SK-N-SH (cell line): ENCODE measurements at regions not wholly inside any gene's neighbourhood (a gene's known extent, or its start where the extent isn't known, plus 50 kb on each side); places are given as distances from the start of the nearest gene placed in this dataset.

Experiments used
- CTCF ChIA-PET: fragments of 300-600, 350-600 bp; formaldehyde crosslinking; extraction: SDS; loops from one replicate; lab custom pipeline; 2021; lab: Yijun Ruan, JAX
- POLR2A ChIA-PET: fragments of 350-600 bp; sonication (Branson Sonifier 250); formaldehyde crosslinking; extraction: SDS; loops from one replicate; lab custom pipeline; 2020; ENCODE audit warnings: antibody characterized with exemption, inconsistent platforms; lab: Yijun Ruan, JAX
- DNase-seq: peaks from one replicate; pipeline ENCODE4 v3.0.0; 2012
- H2AFZ ChIP-seq: fragments of 200-600 bp; sonication (generic); 2 replicates; pipeline ENCODE4 v1.8.1; 2016; ENCODE audit warnings: antibody characterized with exemption, mild to moderate bottlenecking, low read depth
- H3F3A ChIP-seq: fragments of 200-600 bp; sonication (generic); replicated peaks from 2 replicates; pipeline ENCODE3; 2016; ENCODE audit warnings: antibody characterized with exemption, mild to moderate bottlenecking; ENCODE audit not compliant: insufficient read depth
- H3K27ac ChIP-seq, 2 experiments: fragments of 200-500 bp in 1 of 2; fragments of 200-600 bp in 1 of 2; sonication (Bioruptor generic) in 1 of 2; sonication (generic), shearing (Covaris generic) in 1 of 2; 2 replicates each; pipeline versions ENCODE4 v1.5.1 to v1.6.1; 2014 to 2016; ENCODE audit warnings: low read depth in 2 of 2, inconsistent platforms in 1 of 2, low read length in 1 of 2, mild to moderate bottlenecking in 1 of 2, mixed read lengths in 1 of 2
- H3K27me3 ChIP-seq: fragments of 200-600 bp; sonication (generic), shearing (Covaris generic); 2 replicates; pipeline ENCODE4 v1.6.1; 2016; ENCODE audit warnings: mixed run types; ENCODE audit not compliant: insufficient read depth
- H3K36me3 ChIP-seq, 2 experiments: fragments of 200-500 bp in 1 of 2; fragments of 200-600 bp in 1 of 2; sonication (Bioruptor generic) in 1 of 2; sonication (generic) in 1 of 2; replicated peaks in 1 of 2; 2 replicates each; pipeline versions ENCODE3 to v1.5.1; 2014 to 2016; ENCODE audit warnings: low read length in 1 of 2, mild to moderate bottlenecking in 1 of 2; ENCODE audit not compliant: insufficient read depth in 2 of 2, control insufficient read depth in 1 of 2
- H3K4me1 ChIP-seq, 2 experiments: fragments of 200-500 bp in 1 of 2; fragments of 200-600 bp in 1 of 2; sonication (Bioruptor generic) in 1 of 2; sonication (generic), shearing (Covaris generic) in 1 of 2; 2 replicates each; pipeline versions ENCODE4 v1.5.1 to v1.6.1; 2014 to 2016; ENCODE audit warnings: low read depth in 1 of 2, low read length in 1 of 2, mixed run types in 1 of 2; ENCODE audit not compliant: insufficient read depth in 2 of 2, control insufficient read depth in 1 of 2
- H3K4me2 ChIP-seq: fragments of 200-600 bp; sonication (generic), shearing (Covaris generic); 2 replicates; pipeline ENCODE4 v1.6.1; 2017; ENCODE audit warnings: mixed run types
- H3K4me3 ChIP-seq, 2 experiments: fragments of 200-500 bp in 1 of 2; fragments of 200-600 bp in 1 of 2; sonication (Bioruptor generic) in 1 of 2; sonication (generic), shearing (Covaris generic) in 1 of 2; 2 replicates each; pipeline versions ENCODE4 v1.5.1 to v1.8.1; 2014 to 2016; ENCODE audit warnings: low read depth in 2 of 2, inconsistent platforms in 1 of 2, low read length in 1 of 2, mild to moderate bottlenecking in 1 of 2, mixed read lengths in 1 of 2, moderate library complexity in 1 of 2
- H3K79me2 ChIP-seq: fragments of 200-600 bp; sonication (generic); 2 replicates; pipeline ENCODE4 v1.8.1; 2017; ENCODE audit warnings: mild to moderate bottlenecking; ENCODE audit not compliant: insufficient read depth
- H3K9ac ChIP-seq: fragments of 200-600 bp; sonication (generic); 2 replicates; pipeline ENCODE4 v1.6.1; 2017; ENCODE audit warnings: mixed run types
- H3K9me2 ChIP-seq: fragments of 200-600 bp; sonication (generic); 2 replicates; pipeline ENCODE4 v1.6.1; 2017; ENCODE audit warnings: mixed run types
- H3K9me3 ChIP-seq: fragments of 200-600 bp; sonication (generic); 2 replicates; pipeline ENCODE4 v1.6.1; 2017; ENCODE audit warnings: mixed run types, mild to moderate bottlenecking, moderate library complexity
- H4K20me1 ChIP-seq: fragments of 200-600 bp; sonication (generic); 2 replicates; pipeline ENCODE4 v1.6.1; 2017; ENCODE audit warnings: mild to moderate bottlenecking, mixed run types; ENCODE audit not compliant: insufficient read depth
- CHD2 ChIP-seq: fragments of 150-350 bp; IDR thresholded peaks from 2 replicates; pipeline ENCODE4 v1.6.1; 2018; ENCODE audit warnings: low read length; ENCODE audit not compliant: partially characterized antibody
- ELF1 ChIP-seq: IDR thresholded peaks from 2 replicates; pipeline ENCODE4 v1.4.0; 2012
- EZH2phosphoT487 ChIP-seq: fragments of 200-600 bp; sonication (generic); IDR thresholded peaks from 2 replicates; pipeline ENCODE4 v1.6.1; 2017; ENCODE audit warnings: low read depth, mixed run types, mild to moderate bottlenecking, antibody characterized with exemption, moderate library complexity, borderline replicate concordance
- FOSL2 ChIP-seq: IDR thresholded peaks from 2 replicates; pipeline ENCODE4 v1.4.0; 2012; ENCODE audit warnings: low read depth, mild to moderate bottlenecking, moderate library complexity, borderline replicate concordance
- FOXM1 ChIP-seq: IDR thresholded peaks from 2 replicates; pipeline ENCODE4 v1.4.0; 2012; ENCODE audit warnings: low read depth, mild to moderate bottlenecking
- JUND ChIP-seq: IDR thresholded peaks from 2 replicates; pipeline ENCODE4 v1.4.0; 2012
- MEF2A ChIP-seq: IDR thresholded peaks from 2 replicates; pipeline ENCODE4 v1.4.0; 2012; ENCODE audit warnings: low read depth, borderline replicate concordance
- PBX3 ChIP-seq: IDR thresholded peaks from 2 replicates; pipeline ENCODE4; 2012
- POLR2AphosphoS5 ChIP-seq: IDR thresholded peaks from 2 replicates; pipeline ENCODE4 v1.6.1; 2012; ENCODE audit warnings: low read depth, low read length
- RCOR1 ChIP-seq: fragments of 150-350 bp; IDR thresholded peaks from 2 replicates; pipeline ENCODE4 v1.6.1; 2017; ENCODE audit warnings: antibody characterized with exemption, low read length
- RFX5 ChIP-seq: IDR thresholded peaks from 2 replicates; pipeline ENCODE4 v1.6.1; 2012; ENCODE audit warnings: mild to moderate bottlenecking, improper control_type of control experiment, low read length
- RXRA ChIP-seq: IDR thresholded peaks from 2 replicates; pipeline ENCODE4 v1.4.0; 2012; ENCODE audit warnings: low read depth, mild to moderate bottlenecking, borderline replicate concordance
- TAF1 ChIP-seq: IDR thresholded peaks from 2 replicates; pipeline ENCODE4 v1.6.1; 2012; ENCODE audit warnings: low read depth, mild to moderate bottlenecking, low read length, moderate library complexity, borderline replicate concordance
- USF2 ChIP-seq: fragments of 150-350 bp; IDR thresholded peaks from 2 replicates; pipeline ENCODE4 v1.6.1; 2017; ENCODE audit warnings: antibody characterized with exemption, low read length, low read depth, borderline replicate concordance
- WGBS: methylation state at CpG from one replicate; pipeline ENCODE4 v1.1.6; 2017; ENCODE audit warnings: low lambda C conversion rate; 5-methylcytosine and 5-hydroxymethylcytosine counted together
- TF ChIP-seq, protein P1 (sequence below): IDR thresholded peaks from 2 replicates; pipeline ENCODE4 v1.4.0; 2012; ENCODE audit warnings: low read depth, borderline replicate concordance
- TF ChIP-seq, protein P2 (sequence below): fragments of 200-600 bp; sonication (generic); IDR thresholded peaks from 2 replicates; pipeline ENCODE4 v1.6.1; 2017; ENCODE audit warnings: antibody characterized with exemption, mild to moderate bottlenecking, moderate library complexity

- TF ChIP-seq, protein P1, sequence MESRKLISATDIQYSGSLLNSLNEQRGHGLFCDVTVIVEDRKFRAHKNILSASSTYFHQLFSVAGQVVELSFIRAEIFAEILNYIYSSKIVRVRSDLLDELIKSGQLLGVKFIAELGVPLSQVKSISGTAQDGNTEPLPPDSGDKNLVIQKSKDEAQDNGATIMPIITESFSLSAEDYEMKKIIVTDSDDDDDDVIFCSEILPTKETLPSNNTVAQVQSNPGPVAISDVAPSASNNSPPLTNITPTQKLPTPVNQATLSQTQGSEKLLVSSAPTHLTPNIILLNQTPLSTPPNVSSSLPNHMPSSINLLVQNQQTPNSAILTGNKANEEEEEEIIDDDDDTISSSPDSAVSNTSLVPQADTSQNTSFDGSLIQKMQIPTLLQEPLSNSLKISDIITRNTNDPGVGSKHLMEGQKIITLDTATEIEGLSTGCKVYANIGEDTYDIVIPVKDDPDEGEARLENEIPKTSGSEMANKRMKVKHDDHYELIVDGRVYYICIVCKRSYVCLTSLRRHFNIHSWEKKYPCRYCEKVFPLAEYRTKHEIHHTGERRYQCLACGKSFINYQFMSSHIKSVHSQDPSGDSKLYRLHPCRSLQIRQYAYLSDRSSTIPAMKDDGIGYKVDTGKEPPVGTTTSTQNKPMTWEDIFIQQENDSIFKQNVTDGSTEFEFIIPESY: no peak
- TF ChIP-seq FOSL2 (no peak), JUND (no peak)
- Histone ChIP-seq H3K4me3 (no peak overlapping the region), H3K27ac (no peak overlapping the region), H3K27me3 (no peaks in the 10 kb centered on the region), H3K4me1 (no peaks in the 10 kb centered on the region), H3K36me3 (no peaks in the 10 kb centered on the region), H3K9me2 (no peaks in the 10 kb centered on the region), H3F3A (no peaks in the 10 kb centered on the region), H3K79me2 (no peaks in the 10 kb centered on the region), H3K9me3 (no peaks in the 10 kb centered on the region), H4K20me1 (no peaks in the 10 kb centered on the region), H3K4me2 (no peak overlapping the region), H3K9ac (no peak overlapping the region), H2AFZ (no peak overlapping the region)
- ChIA-PET POLR2A (no interaction called here), CTCF (no interaction called here)
- WGBS: 0% methylated on average over 1 of the region's 1 CpG
- DNase-seq: no peak
Measured at GRCh38 chr18:66196805-66197204, 407.1 kb downstream of the CDH19 start.

DNA sequence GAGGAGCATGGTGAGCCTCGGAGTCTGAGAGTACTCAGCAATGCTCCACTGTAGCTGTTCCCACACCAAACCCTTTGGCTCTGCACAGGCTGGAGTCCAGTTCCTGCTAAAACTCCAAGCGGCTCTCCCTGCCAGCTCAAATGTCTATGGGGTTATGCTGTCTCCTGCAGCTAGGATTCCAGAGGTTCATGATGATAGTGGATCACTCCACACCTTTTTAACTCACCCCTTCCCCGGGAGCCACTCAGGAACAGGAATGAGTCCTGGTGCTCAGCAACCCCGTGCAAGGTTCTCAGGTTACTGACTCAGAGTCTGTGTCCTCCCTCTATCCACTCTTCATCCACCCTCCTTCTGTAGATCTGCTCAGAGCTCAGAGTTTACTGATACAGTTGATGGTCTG lies 410.0 kb downstream of the CDH19 start:
- no peaks in the 10 kb centered on the region for H3K36me3 ChIP-seq
- H3F3A ChIP-seq: no peaks in the 10 kb centered on the region
- no peaks in the 10 kb centered on the region for H3K4me1 ChIP-seq
- H3K27ac ChIP-seq: no peak overlapping the region
- DNase-seq: no peak
- no peak overlapping the region for H3K4me2 ChIP-seq
- no peak overlapping the region for H2AFZ ChIP-seq
- no peaks in the 10 kb centered on the region for H4K20me1 ChIP-seq
- no peaks in the 10 kb centered on the region for H3K9me3 ChIP-seq
- no peak overlapping the region for H3K4me3 ChIP-seq
- POLR2A ChIA-PET: no interaction called here
- no peaks in the 10 kb centered on the region for H3K27me3 ChIP-seq
- no peaks in the 10 kb centered on the region for H3K9me2 ChIP-seq
- WGBS: 24% methylated on average over 4 of the region's 4 CpGs
- no peaks in the 10 kb centered on the region for H3K79me2 ChIP-seq
- CTCF ChIA-PET: no interaction called here
- no peak overlapping the region for H3K9ac ChIP-seq
- TF ChIP-seq RCOR1 (no peak), RFX5 (no peak), TAF1 (no peak), FOSL2 (no peak), MEF2A (no peak), POLR2AphosphoS5 (no peak), RXRA (no peak), PBX3 (no peak), FOXM1 (no peak), CHD2 (no peak), EZH2phosphoT487 (no peak), ELF1 (no peak), USF2 (no peak)
- TF ChIP-seq, protein P1: no peak
- TF ChIP-seq, protein P2, sequence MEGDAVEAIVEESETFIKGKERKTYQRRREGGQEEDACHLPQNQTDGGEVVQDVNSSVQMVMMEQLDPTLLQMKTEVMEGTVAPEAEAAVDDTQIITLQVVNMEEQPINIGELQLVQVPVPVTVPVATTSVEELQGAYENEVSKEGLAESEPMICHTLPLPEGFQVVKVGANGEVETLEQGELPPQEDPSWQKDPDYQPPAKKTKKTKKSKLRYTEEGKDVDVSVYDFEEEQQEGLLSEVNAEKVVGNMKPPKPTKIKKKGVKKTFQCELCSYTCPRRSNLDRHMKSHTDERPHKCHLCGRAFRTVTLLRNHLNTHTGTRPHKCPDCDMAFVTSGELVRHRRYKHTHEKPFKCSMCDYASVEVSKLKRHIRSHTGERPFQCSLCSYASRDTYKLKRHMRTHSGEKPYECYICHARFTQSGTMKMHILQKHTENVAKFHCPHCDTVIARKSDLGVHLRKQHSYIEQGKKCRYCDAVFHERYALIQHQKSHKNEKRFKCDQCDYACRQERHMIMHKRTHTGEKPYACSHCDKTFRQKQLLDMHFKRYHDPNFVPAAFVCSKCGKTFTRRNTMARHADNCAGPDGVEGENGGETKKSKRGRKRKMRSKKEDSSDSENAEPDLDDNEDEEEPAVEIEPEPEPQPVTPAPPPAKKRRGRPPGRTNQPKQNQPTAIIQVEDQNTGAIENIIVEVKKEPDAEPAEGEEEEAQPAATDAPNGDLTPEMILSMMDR: no peak
- TF ChIP-seq, all 33 proteins: peak for 0
